Astrocyte of the cerebellum (primary cell): ENCODE measurements at regions not wholly inside any gene's neighbourhood (a gene's known extent, or its start where the extent isn't known, plus 50 kb on each side); places are given as distances from the start of the nearest gene placed in this dataset.

Experiments used
- DNase-seq: peaks from one replicate; pipeline ENCODE4 v3.0.0-alpha.2; 2011; ENCODE audit warnings: low read depth
- H3K4me3 ChIP-seq: 2 replicates; pipeline ENCODE4 v1.5.1; 2011; ENCODE audit warnings: mild to moderate bottlenecking, low read depth, low read length, moderate library complexity
- CTCF ChIP-seq: IDR thresholded peaks from 2 replicates; pipeline ENCODE4 v1.5.1; 2012; ENCODE audit warnings: low read length, low read depth, moderate library complexity, mild to moderate bottlenecking; ENCODE audit errors: missing control alignments
- in situ Hi-C: cut with HindIII; loops from 2 replicates; pipeline ENCODE4 v1.10.0; 2017; ENCODE audit warnings: low sequenced_read_pairs

- DNase-seq, result no peak
- TF ChIP-seq CTCF, result no peak
- in situ Hi-C loops, result no loop called here
- no peak overlapping the region for H3K4me3 ChIP-seq
These were observed 318.3 kb downstream of the RRAGC start for GRCh38 chr1:38541223-38541622.

- in situ Hi-C loops, result no loop called here
- TF ChIP-seq CTCF, result no peak
- H3K4me3 ChIP-seq, result no peak overlapping the region
- DNase-seq, result no peak
These were observed 319.6 kb downstream of the RRAGC start for GRCh38 chr1:38539931-38540330.

- H3K4me3 ChIP-seq, result no peak overlapping the region
- DNase-seq, result no peak
- in situ Hi-C loops, result no loop called here
- TF ChIP-seq CTCF, result no peak
These were observed 320.7 kb downstream of the RRAGC start for GRCh38 chr1:38538834-38539233.

- TF ChIP-seq CTCF, result no peak
- no peak overlapping the region for H3K4me3 ChIP-seq
- in situ Hi-C loops, result no loop called here
- DNase-seq, result no peak
These were observed 323.5 kb downstream of the RRAGC start for GRCh38 chr1:38536089-38536488.

GRCh38 chr1:38534473-38534823, 325.1 kb downstream of the RRAGC start:
- no peak for DNase-seq
- no peak overlapping the region for H3K4me3 ChIP-seq
- no peak for TF ChIP-seq CTCF
- in situ Hi-C loops, result no loop called here

- H3K4me3 ChIP-seq, result no peak overlapping the region
- no peak for TF ChIP-seq CTCF
- DNase-seq, result no peak
- in situ Hi-C loops, result no loop called here
These were observed 325.6 kb downstream of the RRAGC start for GRCh38 chr1:38533772-38534472.
